GM18951 (cell line): ENCODE measurements at regions not wholly inside any gene's neighbourhood (a gene's known extent, or its start where the extent isn't known, plus 50 kb on each side); places are given as distances from the start of the nearest gene placed in this dataset.

Source experiments
- POLR2A ChIP-seq: IDR thresholded peaks from 4 replicates; pipeline ENCODE4 v1.6.1; 2011; ENCODE audit warnings: mild to moderate bottlenecking; ENCODE audit not compliant: insufficient read length, insufficient read depth; ENCODE audit errors: extremely low read depth
- in situ Hi-C: fragments of 300-500 bp; cut with MboI; formaldehyde crosslinking; loops from one replicate; pipeline ENCODE4 v1.12.0; 2022; ENCODE audit warnings: low sequenced_read_pairs, mixed read lengths, inconsistent platforms; ENCODE audit not compliant: unreplicated experiment

GRCh38 chr5:123811831-123812230 is 299.9 kb downstream of the CSNK1G3 start:
- TF ChIP-seq POLR2A = no peak
- in situ Hi-C loops = no loop called here

GRCh38 chr5:123810746-123811340 is 298.9 kb downstream of the CSNK1G3 start:
- in situ Hi-C loops = no loop called here
- TF ChIP-seq POLR2A = no peak

GRCh38 chr5:123810253-123810652 is 298.3 kb downstream of the CSNK1G3 start:
- no peak for TF ChIP-seq POLR2A
- in situ Hi-C loops = no loop called here

GRCh38 chr5:123809594-123810221 is 297.7 kb downstream of the CSNK1G3 start:
- in situ Hi-C loops = no loop called here
- TF ChIP-seq POLR2A = no peak

GRCh38 chr5:123808461-123809380 is 296.7 kb downstream of the CSNK1G3 start:
- in situ Hi-C loops = no loop called here

DNA sequence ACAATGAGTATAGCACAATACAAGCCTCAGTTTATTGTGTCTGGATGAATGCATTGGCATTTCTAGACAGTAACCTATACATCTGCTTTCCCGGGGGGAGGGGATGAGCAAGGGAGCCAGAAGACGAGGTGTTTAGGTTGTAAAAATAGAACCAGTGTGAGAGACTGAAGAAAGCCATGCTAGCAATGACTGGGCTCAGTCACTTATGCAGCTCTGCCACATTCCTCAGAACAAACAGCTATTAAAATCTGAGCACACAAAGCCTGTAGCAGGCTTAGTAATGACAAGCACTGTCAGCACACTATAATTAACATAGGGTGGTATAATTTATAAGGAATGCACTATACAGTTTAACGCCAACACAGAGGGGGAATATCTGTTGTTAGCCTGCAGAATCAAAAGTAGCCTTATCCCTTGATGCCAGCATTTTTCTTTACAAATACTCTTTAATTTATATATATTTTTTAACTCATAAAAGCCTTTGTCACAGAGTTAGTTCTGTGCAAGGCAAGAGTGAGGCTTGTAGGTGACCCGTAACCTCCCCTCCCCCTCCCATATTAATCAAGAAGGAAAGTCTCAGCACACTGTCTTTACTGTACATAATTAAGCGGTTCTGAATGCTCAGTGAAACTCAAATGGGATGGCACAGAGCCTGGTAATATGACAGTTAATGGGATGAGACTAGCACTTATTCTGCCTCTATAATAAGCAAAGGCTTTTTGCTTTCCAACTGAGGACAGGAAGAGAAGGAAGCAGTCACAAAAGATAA is 295.4 kb downstream of the CSNK1G3 start:
- no peak for TF ChIP-seq POLR2A
- in situ Hi-C loops = no loop called here

More at GRCh38 chr5:123808461-123809380, 296.7 kb downstream of the CSNK1G3 start:
- no peak for TF ChIP-seq POLR2A

DNA sequence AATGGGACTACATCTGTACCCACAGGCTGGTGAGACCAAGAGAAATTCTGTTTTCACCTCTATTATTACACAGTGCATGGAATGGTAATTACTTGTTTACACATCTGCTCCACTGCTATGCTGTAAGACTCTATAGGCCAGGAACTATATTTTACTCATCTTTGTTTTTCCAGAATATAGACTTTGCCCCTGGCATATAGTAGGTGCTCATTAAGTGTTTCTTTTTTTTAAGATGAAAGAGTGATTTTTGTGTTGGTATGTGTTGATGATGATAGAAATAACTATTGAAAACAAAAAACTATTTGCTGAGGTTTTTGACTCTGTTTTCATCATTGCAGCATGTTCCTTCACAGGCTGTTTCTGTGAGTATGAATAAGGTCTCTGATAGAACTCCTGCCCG is 294.7 kb downstream of the CSNK1G3 start:
- in situ Hi-C loops = no loop called here
- TF ChIP-seq POLR2A = no peak

DNA sequence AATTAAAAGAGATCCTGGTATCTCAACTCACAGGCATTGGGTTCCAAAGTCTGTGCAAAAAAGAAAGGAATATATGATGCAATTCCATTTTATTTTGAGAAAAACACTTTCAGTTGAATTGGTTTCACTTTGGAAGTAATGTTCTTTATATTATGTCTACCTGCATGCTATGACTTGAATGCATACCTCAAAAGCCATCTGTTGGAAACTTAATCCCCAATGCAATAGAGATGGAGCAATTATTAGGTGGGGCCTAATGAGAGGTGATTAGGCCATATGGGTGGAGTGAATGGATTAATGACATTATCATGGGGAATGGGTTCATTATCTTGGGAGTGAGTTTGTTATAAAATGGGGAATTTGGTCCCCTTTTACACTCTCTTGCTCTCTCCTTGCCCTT is 293.3 kb downstream of the CSNK1G3 start:
- TF ChIP-seq POLR2A = no peak
- in situ Hi-C loops = no loop called here

- no peak for TF ChIP-seq POLR2A
- in situ Hi-C loops = no loop called here
These were observed 291.4 kb downstream of the CSNK1G3 start for GRCh38 chr5:123803359-123803758.

GRCh38 chr5:123802298-123802951 is 290.4 kb downstream of the CSNK1G3 start:
- TF ChIP-seq POLR2A = no peak
- in situ Hi-C loops = no loop called here

DNA sequence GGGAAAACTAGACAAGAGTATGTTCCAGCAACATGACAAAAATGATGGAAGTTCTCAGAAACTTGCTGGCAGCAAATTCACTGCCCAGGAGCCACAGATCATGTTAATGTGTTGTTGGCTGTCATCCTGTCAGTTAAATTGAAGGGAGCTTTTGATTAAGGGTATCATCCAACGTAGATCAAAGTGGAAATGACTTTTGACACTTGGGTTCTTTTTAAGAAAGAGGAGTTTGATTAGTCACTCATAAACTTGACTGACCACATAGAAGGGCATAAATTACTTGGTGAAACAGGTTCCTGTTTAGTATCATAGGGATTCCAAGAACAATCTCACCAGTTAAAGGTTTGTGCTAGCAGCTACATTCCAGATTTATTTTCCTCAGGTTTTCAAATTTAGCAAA is 288.7 kb downstream of the CSNK1G3 start:
- in situ Hi-C loops = no loop called here
- no peak for TF ChIP-seq POLR2A

DNA sequence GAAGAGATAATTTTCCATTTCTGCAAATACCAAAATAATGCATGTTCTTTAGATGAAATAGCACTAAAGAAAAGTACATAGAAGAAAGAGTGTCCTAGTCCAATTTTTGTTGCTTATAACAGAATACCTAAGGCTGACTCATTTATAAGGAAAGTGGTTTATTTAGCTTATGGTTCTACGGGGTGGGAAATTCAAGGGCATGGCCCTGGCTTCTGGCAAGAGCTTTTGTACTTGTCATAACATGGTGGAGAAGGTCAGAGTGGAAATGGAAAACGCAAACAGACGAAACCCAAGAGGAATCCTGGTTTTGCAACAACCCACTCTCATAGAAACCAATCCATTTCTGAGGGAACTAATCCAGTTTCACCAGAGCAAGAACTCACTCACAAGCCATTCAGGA is 283.7 kb downstream of the CSNK1G3 start:
- in situ Hi-C loops = no loop called here

More for the DNA sequence above, 283.7 kb downstream of the CSNK1G3 start:
- TF ChIP-seq POLR2A = no peak
